Hepatocyte (in vitro differentiated cells): ENCODE measurements at regions not wholly inside any gene's neighbourhood (a gene's known extent, or its start where the extent isn't known, plus 50 kb on each side); places are given as distances from the start of the nearest gene placed in this dataset.

Experiments used
- DNase-seq: peaks from one replicate; pipeline ENCODE4 v3.0.0-alpha.2; 2016; ENCODE audit warnings: low spot score
- H2AFZ ChIP-seq: fragments of 200-600 bp; sonication (generic); 2 replicates; pipeline ENCODE4 v1.6.0; 2016; ENCODE audit warnings: antibody characterized with exemption, mild to moderate bottlenecking
- H3K27ac ChIP-seq: fragments of 200-600 bp; sonication (generic); 2 replicates; pipeline ENCODE4 v1.5.1; 2016; ENCODE audit warnings: mild to moderate bottlenecking
- H3K27me3 ChIP-seq: fragments of 200-600 bp; sonication (generic); 2 replicates; pipeline ENCODE4 v1.6.1; 2016
- H3K36me3 ChIP-seq: fragments of 200-600 bp; sonication (generic); replicated peaks from 2 replicates; pipeline ENCODE4 v1.5.1; 2016; ENCODE audit warnings: low read depth; ENCODE audit not compliant: insufficient read depth
- H3K4me1 ChIP-seq: fragments of 200-600 bp; sonication (generic); 2 replicates; pipeline ENCODE4 v1.5.1; 2016; ENCODE audit warnings: mild to moderate bottlenecking, moderate library complexity; ENCODE audit not compliant: insufficient read depth
- H3K4me2 ChIP-seq: fragments of 200-600 bp; sonication (generic); 2 replicates; pipeline ENCODE4 v1.6.0; 2016
- H3K4me3 ChIP-seq: fragments of 200-600 bp; sonication (generic); 2 replicates; pipeline ENCODE4 v1.5.1; 2016; ENCODE audit warnings: mild to moderate bottlenecking
- H3K79me2 ChIP-seq: fragments of 200-600 bp; sonication (generic); 2 replicates; pipeline ENCODE4 v1.6.0; 2017; ENCODE audit warnings: mild to moderate bottlenecking
- H3K9me2 ChIP-seq: fragments of 200-600 bp; sonication (generic); replicated peaks from 2 replicates; pipeline ENCODE4 v1.6.0; 2017; ENCODE audit warnings: mild to moderate bottlenecking; ENCODE audit not compliant: insufficient read depth
- H3K9me3 ChIP-seq: fragments of 200-600 bp; sonication (generic); 2 replicates; pipeline ENCODE4 v1.5.1; 2016; ENCODE audit warnings: low read depth, mild to moderate bottlenecking
- H4K20me1 ChIP-seq: fragments of 200-600 bp; sonication (generic); 2 replicates; pipeline ENCODE4 v1.6.0; 2016; ENCODE audit warnings: mild to moderate bottlenecking; ENCODE audit not compliant: insufficient read depth, poor library complexity, severe bottlenecking
- EZH2 ChIP-seq: fragments of 200-600 bp; sonication (generic); IDR thresholded peaks from 2 replicates; pipeline ENCODE4 v1.6.1; 2016; ENCODE audit warnings: antibody characterized with exemption, mild to moderate bottlenecking, borderline replicate concordance
- EZH2phosphoT487 ChIP-seq: fragments of 200-600 bp; sonication (generic); IDR thresholded peaks from one replicate; pipeline ENCODE4 v1.6.1; 2018; ENCODE audit warnings: antibody characterized with exemption, mild to moderate bottlenecking, low read depth, moderate library complexity; ENCODE audit not compliant: unreplicated experiment, severe bottlenecking
- WGBS: methylation state at CpG from one replicate; pipeline ENCODE4 v1.1.6; 2016; ENCODE audit warnings: low lambda C conversion rate; ENCODE audit errors: missing lambda C conversion rate; 5-methylcytosine and 5-hydroxymethylcytosine counted together
- TF ChIP-seq, protein P1 (sequence below): fragments of 200-600 bp; sonication (generic); IDR thresholded peaks from 2 replicates; pipeline ENCODE4 v1.5.1; 2016; ENCODE audit warnings: antibody characterized with exemption, mild to moderate bottlenecking; ENCODE audit not compliant: poor library complexity

DNA sequence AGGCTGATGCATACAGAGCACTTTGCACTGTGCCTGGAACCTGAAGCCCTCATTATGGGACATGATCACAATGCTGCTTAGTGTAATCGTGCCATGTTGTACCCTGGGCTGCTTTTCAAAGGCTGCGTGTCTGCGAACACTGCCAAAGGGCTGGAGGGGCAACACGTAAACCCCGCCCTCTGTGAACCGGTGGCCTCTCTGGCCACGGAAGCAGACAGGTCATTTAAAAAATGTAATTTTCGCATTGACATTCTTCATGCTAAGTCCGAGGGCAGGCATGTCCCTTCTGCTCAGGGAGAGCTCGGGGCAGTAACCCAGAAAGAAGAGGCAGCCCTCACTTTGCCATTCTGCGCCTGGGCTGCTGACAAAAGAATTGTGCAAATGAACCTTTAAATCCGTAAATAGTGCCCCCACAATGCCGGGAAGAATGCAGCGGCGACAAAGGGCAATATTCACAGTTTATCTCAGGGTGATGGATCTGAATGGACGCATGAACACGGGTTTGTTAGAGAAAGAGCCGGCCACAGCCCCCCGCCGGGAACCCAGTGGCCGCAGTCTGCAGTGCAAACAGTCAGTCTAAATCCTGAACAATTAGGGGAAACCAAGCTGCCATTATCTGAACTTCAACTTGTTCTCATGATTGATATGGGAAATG, 226.1 kb downstream of the MYCN start:
- Histone ChIP-seq H3K79me2 (no peaks in the 10 kb centered on the region), H2AFZ (peak overlapping the region; percentile 31), H4K20me1 (no peaks in the 10 kb centered on the region), H3K4me3 (no peak overlapping the region), H3K27ac (no peak overlapping the region), H3K4me2 (peak overlapping the region; percentile 12), H3K4me1 (no peaks in the 10 kb centered on the region), H3K27me3 (no peaks in the 10 kb centered on the region), H3K9me2 (no peaks in the 10 kb centered on the region), H3K9me3 (no peaks in the 10 kb centered on the region), H3K36me3 (no peaks in the 10 kb centered on the region)
- no peak for DNase-seq
- TF ChIP-seq, protein P1, sequence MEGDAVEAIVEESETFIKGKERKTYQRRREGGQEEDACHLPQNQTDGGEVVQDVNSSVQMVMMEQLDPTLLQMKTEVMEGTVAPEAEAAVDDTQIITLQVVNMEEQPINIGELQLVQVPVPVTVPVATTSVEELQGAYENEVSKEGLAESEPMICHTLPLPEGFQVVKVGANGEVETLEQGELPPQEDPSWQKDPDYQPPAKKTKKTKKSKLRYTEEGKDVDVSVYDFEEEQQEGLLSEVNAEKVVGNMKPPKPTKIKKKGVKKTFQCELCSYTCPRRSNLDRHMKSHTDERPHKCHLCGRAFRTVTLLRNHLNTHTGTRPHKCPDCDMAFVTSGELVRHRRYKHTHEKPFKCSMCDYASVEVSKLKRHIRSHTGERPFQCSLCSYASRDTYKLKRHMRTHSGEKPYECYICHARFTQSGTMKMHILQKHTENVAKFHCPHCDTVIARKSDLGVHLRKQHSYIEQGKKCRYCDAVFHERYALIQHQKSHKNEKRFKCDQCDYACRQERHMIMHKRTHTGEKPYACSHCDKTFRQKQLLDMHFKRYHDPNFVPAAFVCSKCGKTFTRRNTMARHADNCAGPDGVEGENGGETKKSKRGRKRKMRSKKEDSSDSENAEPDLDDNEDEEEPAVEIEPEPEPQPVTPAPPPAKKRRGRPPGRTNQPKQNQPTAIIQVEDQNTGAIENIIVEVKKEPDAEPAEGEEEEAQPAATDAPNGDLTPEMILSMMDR = no peak
- TF ChIP-seq EZH2phosphoT487 (no peak), EZH2 (no peak)
- 49% methylated on average over 21 of the region's 21 CpGs for WGBS

GRCh38 chr2:16165518-16166326, 225.4 kb downstream of the MYCN start:
- DNase-seq = no peak

DNA sequence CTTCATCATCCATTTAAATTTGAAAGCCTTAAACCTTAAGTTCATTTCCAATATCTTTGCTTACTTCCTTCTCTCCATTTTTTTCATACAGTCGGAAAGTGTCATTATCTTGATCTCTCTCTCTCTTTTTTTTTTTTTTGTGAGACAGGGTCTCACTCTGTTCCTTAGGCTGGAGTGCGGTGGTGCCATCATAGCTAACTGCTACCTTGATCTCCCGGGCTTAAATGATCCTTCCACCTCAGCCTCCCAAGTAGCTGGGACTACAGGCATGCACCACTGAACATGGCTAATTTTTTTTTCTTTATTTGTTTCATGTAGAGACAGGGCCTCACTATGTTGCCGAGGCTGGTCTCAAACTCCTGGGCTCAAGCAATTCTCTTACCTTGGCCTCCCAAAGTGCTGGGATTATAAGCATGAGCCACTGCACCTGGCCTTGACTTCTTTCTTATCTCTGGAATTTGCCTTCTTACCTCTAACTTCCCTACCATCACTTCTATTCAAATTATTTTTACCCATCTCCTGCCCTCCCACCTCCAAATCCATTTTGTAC, 222.2 kb downstream of the MYCN start:
- no peaks in the 10 kb centered on the region for H4K20me1 ChIP-seq
- DNase-seq = no peak
- TF ChIP-seq, protein P1 = no peak
- TF ChIP-seq EZH2phosphoT487 = no peak
- TF ChIP-seq EZH2 = no peak
- no peaks in the 10 kb centered on the region for H3K9me2 ChIP-seq
- H3K4me2 ChIP-seq = no peak overlapping the region
- H2AFZ ChIP-seq = no peak overlapping the region
- no peaks in the 10 kb centered on the region for H3K9me3 ChIP-seq
- H3K27ac ChIP-seq = no peak overlapping the region
- no peaks in the 10 kb centered on the region for H3K4me1 ChIP-seq
- WGBS = 91% methylated on average over 4 of the region's 4 CpGs
- no peaks in the 10 kb centered on the region for H3K36me3 ChIP-seq
- H3K4me3 ChIP-seq = no peak overlapping the region
- no peaks in the 10 kb centered on the region for H3K79me2 ChIP-seq
- no peaks in the 10 kb centered on the region for H3K27me3 ChIP-seq

More at GRCh38 chr2:16165518-16166326, 225.4 kb downstream of the MYCN start:
- H3K4me1 ChIP-seq = no peaks in the 10 kb centered on the region
- no peaks in the 10 kb centered on the region for H3K79me2 ChIP-seq
- WGBS = 90% methylated on average over 9 of the region's 9 CpGs
- no peaks in the 10 kb centered on the region for H4K20me1 ChIP-seq
- no peak overlapping the region for H3K4me2 ChIP-seq
- no peaks in the 10 kb centered on the region for H3K27me3 ChIP-seq
- no peak overlapping the region for H3K27ac ChIP-seq
- H3K36me3 ChIP-seq = no peaks in the 10 kb centered on the region
- H3K9me2 ChIP-seq = no peaks in the 10 kb centered on the region
- no peak overlapping the region for H2AFZ ChIP-seq
- no peak for TF ChIP-seq EZH2
- TF ChIP-seq EZH2phosphoT487 = no peak
- TF ChIP-seq, protein P1 = no peak
- no peak overlapping the region for H3K4me3 ChIP-seq
- H3K9me3 ChIP-seq = no peaks in the 10 kb centered on the region
